Urinary bladder (tissue), 3 donors: ENCODE measurements at regions not wholly inside any gene's neighbourhood (a gene's known extent, or its start where the extent isn't known, plus 50 kb on each side); places are given as distances from the start of the nearest gene placed in this dataset.
"Not testable (repeated sequence)": the region's sequence is repeated elsewhere in the genome, so short reads cannot be mapped to it uniquely, and the experiment has no call there.

Experiments used
- DNase-seq: peaks from one replicate; pipeline ENCODE4 v3.0.0-alpha.2; 2015; ENCODE audit errors: extremely low spot score
- H3K27ac ChIP-seq: one replicate; pipeline ENCODE4 v1.5.1; 2013; ENCODE audit warnings: low read depth, mild to moderate bottlenecking, moderate library complexity
- H3K36me3 ChIP-seq: one replicate; pipeline ENCODE4 v1.6.1; 2013; ENCODE audit warnings: mild to moderate bottlenecking, moderate library complexity; ENCODE audit not compliant: insufficient read depth
- H3K4me1 ChIP-seq: one replicate; pipeline ENCODE4 v1.6.1; 2013; ENCODE audit warnings: mild to moderate bottlenecking, moderate library complexity; ENCODE audit not compliant: insufficient read depth
- H3K4me3 ChIP-seq: one replicate; pipeline ENCODE4 v1.5.1; 2013; ENCODE audit warnings: low read depth, low read length
- WGBS: extraction: QIAGEN DNeasy Blood & Tissue Kit; methylation state at CpG from one replicate; pipeline ENCODE4 v1.1.7; 2013; 5-methylcytosine and 5-hydroxymethylcytosine counted together
- donor health status: healthy with polysubstance abuse.
- donor health status: healthy.

DNA sequence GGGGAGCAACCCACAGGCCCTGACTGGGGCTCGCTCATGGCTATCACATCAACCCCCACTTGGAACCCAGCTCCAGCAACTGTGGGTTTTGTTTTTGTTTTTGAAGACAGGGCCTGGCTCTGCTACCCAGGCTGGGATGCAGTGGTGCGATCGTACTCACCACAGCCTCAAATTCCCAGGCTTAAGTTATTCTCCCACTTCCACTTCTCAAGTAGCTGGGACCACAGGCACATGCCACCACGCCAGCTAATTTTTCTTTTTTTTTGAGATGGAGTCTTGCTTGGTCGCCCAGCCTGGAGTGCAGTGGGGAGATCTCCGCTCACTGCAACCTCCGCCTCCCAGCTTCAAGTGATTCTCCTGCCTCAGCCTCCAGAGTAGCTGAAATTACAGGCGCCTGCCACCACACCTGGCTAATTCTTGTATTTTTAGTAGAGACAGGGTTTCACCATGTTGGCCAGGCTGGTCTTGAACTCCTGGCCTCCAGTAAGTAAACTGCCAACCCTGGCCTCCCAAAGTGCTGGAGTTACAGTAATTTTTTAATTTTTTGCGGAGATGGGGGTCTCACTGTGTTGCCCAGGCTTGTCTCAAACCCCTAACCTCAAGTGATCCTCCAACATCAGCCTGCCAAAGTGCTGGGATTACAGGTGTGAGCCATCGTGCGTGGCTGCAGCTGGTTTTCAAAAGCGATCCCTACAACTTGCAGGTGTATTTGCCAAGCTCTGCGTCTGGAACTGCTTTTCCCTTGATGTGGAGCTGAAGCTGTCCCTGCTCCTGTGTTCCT lies 228.7 kb downstream of the SKIDA1 start:
- Histone ChIP-seq H3K4me3 (no peak overlapping the region), H3K4me1 (no peaks in the 10 kb centered on the region), H3K27ac (no peak overlapping the region), H3K36me3 (no peaks in the 10 kb centered on the region)
- 98% methylated on average over 13 of the region's 13 CpGs for WGBS
- DNase-seq, result no peak

- no peak for DNase-seq
- Histone ChIP-seq H3K4me1 (no peaks in the 10 kb centered on the region), H3K36me3 (no peaks in the 10 kb centered on the region), H3K4me3 (no peak overlapping the region), H3K27ac (no peak overlapping the region)
- 69% methylated on average over 9 of the region's 9 CpGs for WGBS
Observed at GRCh38 chr10:21293518-21294356, 231.7 kb downstream of the SKIDA1 start.

GRCh38 chr10:21292763-21293517 lies 232.5 kb downstream of the SKIDA1 start:
- Histone ChIP-seq H3K4me3 (no peak overlapping the region), H3K27ac (no peak overlapping the region), H3K36me3 (no peaks in the 10 kb centered on the region), H3K4me1 (no peaks in the 10 kb centered on the region)
- DNase-seq, result peak; percentile 61
- WGBS, result 7% methylated on average over 14 of the region's 14 CpGs

GRCh38 chr10:21290499-21291160 lies 234.9 kb downstream of the SKIDA1 start:
- no peak overlapping the region for H3K4me3 ChIP-seq
- no peaks in the 10 kb centered on the region for H3K4me1 ChIP-seq
- DNase-seq, result no peak
- no peak overlapping the region for H3K27ac ChIP-seq
- no peaks in the 10 kb centered on the region for H3K36me3 ChIP-seq
- WGBS, result 96% methylated on average over 2 of the region's 2 CpGs

DNA sequence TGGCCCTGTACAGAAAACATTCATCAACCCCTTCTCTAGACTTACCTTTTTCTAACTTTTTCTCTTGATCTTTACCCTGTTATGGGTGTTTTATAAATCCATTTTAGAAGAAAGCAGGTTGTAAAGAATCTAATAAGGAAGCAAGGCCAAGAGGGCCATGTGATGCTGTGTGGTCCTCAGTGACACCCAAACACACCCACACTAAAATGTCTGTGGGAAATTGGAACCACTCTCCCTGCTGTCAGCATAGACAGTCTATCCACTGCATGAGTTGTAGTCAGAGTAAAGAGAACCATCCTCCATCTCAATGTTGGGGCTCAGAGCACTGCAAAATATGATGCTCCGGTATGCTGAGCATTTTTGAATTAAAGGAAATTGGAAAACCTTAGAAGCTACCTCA lies 235.5 kb downstream of the SKIDA1 start:
- DNase-seq, result no peak
- no peak overlapping the region for H3K27ac ChIP-seq
- H3K36me3 ChIP-seq, result no peaks in the 10 kb centered on the region
- H3K4me1 ChIP-seq, result no peaks in the 10 kb centered on the region
- 98% methylated on average over 1 of the region's 1 CpG for WGBS
- no peak overlapping the region for H3K4me3 ChIP-seq

DNA sequence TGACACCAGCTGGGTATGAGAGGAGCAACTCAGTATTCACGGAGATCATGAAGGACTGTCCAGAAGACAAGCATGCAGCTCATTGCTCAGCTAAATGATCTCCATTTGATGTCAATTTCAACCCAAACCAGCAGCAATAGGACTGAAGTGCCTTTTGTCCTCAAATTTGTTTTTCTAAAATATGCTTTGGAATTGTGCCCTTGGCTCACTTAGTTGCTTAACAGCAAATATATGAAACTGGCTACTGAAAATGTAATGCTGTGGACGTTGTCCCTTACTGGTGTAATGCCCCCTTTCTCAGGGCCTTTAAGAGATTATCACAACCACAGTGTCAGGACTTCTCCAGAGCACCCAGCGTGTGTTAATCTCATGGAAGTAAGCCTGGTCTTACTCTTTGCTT lies 236.2 kb downstream of the SKIDA1 start:
- DNase-seq, result no peak
- Histone ChIP-seq H3K4me1 (no peaks in the 10 kb centered on the region), H3K36me3 (no peaks in the 10 kb centered on the region), H3K27ac (no peak overlapping the region), H3K4me3 (no peak overlapping the region)
- WGBS, result 88% methylated on average over 3 of the region's 3 CpGs

GRCh38 chr10:21285742-21286331 lies 239.6 kb downstream of the SKIDA1 start:
- H3K4me1 ChIP-seq, result no peaks in the 10 kb centered on the region
- no peak overlapping the region for H3K27ac ChIP-seq
- no peak for DNase-seq
- no peak overlapping the region for H3K4me3 ChIP-seq
- no peaks in the 10 kb centered on the region for H3K36me3 ChIP-seq
- WGBS, result 84% methylated on average over 4 of the region's 4 CpGs

DNA sequence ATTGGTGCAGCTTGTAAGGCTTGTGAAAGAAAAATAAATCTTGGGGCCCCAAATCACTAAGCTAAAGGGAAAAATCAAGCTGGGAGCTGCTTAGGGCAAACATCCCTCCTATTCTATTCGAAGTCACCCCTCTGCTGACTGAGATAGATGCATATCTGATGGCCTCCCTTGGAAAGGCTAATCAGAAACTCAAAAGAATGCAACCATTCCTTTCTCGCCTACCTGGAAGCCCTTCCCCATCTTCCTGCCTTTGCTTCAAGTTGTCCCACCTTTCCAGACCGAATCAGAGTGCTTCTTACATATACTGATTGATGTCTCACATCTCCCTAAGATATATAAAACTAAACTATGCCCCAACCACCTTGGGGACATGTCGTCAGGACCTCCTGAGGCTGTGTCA lies 240.3 kb downstream of the SKIDA1 start:
- Histone ChIP-seq H3K4me3 (no peak overlapping the region), H3K27ac (no peak overlapping the region), H3K36me3 (no peaks in the 10 kb centered on the region), H3K4me1 (no peaks in the 10 kb centered on the region)
- DNase-seq, result no peak
- 87% methylated on average over 4 of the region's 4 CpGs for WGBS

- no peaks in the 10 kb centered on the region for H3K36me3 ChIP-seq
- no peak overlapping the region for H3K4me3 ChIP-seq
- no peak for DNase-seq
- no peaks in the 10 kb centered on the region for H3K4me1 ChIP-seq
- 90% methylated on average over 2 of the region's 2 CpGs for WGBS
- H3K27ac ChIP-seq, result no peak overlapping the region
Observed at GRCh38 chr10:21284301-21284700, 241.2 kb downstream of the SKIDA1 start.

- H3K4me1 ChIP-seq, H3K36me3 ChIP-seq, H3K27ac ChIP-seq, H3K4me3 ChIP-seq, DNase-seq: not testable (repeated sequence)
- WGBS, result 85% methylated on average over 6 of the region's 6 CpGs
Observed at GRCh38 chr10:21283053-21283452, 242.4 kb downstream of the SKIDA1 start.

DNA sequence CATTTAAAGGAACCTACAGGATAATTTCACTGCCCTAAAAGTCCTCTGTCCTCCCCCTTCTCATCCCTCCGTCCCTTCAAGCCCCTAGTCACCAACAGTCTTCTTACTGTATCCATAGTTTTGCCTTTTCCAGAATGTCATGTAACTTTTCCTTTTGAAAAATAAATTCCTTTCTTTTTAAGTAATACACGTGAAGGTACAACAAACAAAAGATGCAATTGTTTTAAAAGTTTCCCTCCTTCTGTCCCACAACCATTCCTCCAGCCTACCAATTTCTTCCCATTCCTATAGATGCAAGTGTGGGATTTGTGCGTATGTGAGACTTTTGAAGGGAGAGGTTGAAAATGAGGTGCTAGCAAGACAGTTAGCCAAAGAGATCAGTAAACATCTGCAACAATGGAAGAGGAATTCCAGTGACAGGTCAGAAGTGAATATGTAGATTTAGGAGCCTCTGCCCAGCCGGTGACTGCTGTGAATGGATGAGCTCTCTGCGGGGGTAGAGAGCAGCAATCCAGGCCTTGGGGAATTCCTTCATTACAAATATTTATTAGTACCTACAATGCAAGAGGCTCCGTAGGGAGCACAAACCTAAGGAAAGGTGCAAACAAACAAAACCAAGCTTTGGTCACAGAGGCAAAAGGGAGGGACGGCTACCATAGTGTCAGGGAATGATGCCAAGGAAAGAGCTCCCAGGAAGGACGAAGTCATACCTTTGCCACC lies 243.6 kb downstream of the SKIDA1 start:
- WGBS, result 86% methylated on average over 8 of the region's 8 CpGs

GRCh38 chr10:21280971-21281572 lies 244.4 kb downstream of the SKIDA1 start:
- no peak for DNase-seq
- Histone ChIP-seq H3K4me1 (no peaks in the 10 kb centered on the region), H3K4me3 (no peak overlapping the region), H3K27ac (no peak overlapping the region), H3K36me3 (no peaks in the 10 kb centered on the region)
- WGBS, result 94% methylated on average over 2 of the region's 2 CpGs

More for the DNA sequence above, 243.6 kb downstream of the SKIDA1 start:
- Histone ChIP-seq H3K27ac (no peak overlapping the region), H3K4me3 (no peak overlapping the region), H3K36me3 (no peaks in the 10 kb centered on the region), H3K4me1 (no peaks in the 10 kb centered on the region)
- DNase-seq, result no peak
